ENCODE measurements at regions not wholly inside any gene's neighbourhood (a gene's known extent, or its start where the extent isn't known, plus 50 kb on each side); places are given as distances from the start of the nearest gene placed in this dataset.

DNA sequence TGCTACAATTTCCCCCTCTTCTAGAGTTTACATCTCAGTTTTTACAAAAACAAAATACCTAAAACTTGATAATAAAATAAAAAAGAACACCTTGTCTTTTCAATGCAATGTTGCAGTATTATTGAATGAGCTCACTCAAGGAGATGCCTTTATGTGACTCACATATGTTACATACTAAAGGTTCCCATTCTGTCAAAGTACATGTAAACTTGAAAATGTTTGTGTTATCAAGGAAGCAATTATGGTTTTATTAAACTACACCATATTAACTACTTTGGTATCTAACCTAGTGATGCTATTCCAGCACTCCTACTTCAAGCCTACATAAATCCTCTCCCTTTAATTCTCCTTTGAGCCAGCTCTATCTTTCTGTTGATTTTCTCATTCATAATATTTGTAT is 658.3 kb downstream of the PTPRC start:
- TF ChIP-seq, protein P1, sequence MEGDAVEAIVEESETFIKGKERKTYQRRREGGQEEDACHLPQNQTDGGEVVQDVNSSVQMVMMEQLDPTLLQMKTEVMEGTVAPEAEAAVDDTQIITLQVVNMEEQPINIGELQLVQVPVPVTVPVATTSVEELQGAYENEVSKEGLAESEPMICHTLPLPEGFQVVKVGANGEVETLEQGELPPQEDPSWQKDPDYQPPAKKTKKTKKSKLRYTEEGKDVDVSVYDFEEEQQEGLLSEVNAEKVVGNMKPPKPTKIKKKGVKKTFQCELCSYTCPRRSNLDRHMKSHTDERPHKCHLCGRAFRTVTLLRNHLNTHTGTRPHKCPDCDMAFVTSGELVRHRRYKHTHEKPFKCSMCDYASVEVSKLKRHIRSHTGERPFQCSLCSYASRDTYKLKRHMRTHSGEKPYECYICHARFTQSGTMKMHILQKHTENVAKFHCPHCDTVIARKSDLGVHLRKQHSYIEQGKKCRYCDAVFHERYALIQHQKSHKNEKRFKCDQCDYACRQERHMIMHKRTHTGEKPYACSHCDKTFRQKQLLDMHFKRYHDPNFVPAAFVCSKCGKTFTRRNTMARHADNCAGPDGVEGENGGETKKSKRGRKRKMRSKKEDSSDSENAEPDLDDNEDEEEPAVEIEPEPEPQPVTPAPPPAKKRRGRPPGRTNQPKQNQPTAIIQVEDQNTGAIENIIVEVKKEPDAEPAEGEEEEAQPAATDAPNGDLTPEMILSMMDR (IDR thresholded peaks at IDR 0.05), result no peak
- TF ChIP-seq POLR2A (IDR thresholded peaks at IDR 0.05), result no peak

All from thyroid gland (tissue), 4 donors.